KG1 (cell line): ENCODE measurements at regions not wholly inside any gene's neighbourhood (a gene's known extent, or its start where the extent isn't known, plus 50 kb on each side); places are given as distances from the start of the nearest gene placed in this dataset.

ENCODE experiments used
- DNase-seq: peaks from one replicate; lab custom pipeline; 2025; lab: John Stamatoyannopoulos, UW

DNA sequence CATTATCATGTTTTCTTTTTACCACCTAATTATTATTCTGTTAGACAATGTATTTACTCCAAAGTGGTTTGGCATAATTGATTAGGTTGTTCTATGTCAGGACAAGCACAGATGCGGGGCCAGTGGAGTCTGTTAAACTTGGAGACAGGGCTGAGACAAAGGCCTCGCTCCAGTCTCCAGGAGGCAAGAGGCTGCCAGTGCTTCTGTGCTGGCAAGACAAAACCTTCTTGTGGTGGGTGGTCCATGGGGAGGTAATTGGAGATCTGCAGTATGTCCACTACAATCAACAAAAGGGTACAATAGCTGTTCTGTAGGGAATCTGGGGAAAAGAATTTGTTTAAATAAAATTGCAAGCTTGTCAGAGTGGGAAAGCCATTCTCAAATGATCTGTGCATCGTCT, 677.2 kb upstream of the SLC35B3 start:
- no peak for DNase-seq

DNA sequence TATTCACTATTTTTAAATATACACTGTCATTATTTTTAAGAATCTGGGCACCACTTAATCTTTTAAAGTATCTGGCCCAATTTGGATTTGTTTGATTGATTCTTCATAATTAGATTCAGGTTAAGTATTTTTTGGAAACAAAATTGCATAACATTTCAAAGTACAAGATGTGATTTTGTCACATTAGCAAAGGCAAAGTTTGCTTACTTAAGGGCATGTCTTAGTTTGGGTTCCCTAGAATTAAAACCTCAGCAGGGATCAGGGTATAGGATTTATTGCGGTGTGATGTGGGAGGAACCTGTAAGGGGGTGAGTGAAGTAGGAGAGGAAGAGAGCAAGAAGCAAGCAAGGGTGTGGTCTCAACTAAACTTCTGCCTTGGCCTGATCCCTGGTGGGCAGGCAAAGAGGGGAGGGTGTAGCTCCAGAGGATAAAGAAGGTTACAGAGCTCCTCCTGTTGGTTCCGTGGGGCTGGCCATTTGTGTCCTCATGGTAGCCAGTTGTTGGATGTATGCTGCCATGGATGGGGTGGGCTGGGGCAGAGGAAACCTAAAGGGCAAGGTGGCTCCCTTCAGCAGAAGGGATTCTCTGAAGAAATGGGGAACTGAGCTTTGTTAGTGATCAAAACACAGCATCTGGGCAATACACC, 668.7 kb upstream of the SLC35B3 start:
- DNase-seq: no peak

DNA sequence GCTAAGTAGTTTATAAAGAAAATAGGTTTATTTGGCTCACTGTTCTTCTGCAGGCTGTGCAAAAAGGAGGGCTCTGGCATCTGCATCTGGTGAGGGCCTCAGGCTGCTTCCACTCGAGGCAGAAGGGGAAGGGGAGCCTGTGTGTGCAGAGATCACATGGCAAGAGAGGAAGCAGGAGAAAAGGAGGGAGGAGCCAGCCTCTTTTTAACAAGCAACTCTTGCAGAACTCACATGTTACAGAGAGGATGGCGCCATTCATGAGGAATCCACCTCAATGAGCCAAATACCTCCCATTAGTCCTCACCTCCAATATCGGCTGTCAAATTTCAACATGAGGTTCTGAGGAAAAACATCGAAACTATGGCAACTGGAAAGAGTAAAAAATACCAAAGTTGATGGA, 666.6 kb upstream of the SLC35B3 start:
- no peak for DNase-seq

DNA sequence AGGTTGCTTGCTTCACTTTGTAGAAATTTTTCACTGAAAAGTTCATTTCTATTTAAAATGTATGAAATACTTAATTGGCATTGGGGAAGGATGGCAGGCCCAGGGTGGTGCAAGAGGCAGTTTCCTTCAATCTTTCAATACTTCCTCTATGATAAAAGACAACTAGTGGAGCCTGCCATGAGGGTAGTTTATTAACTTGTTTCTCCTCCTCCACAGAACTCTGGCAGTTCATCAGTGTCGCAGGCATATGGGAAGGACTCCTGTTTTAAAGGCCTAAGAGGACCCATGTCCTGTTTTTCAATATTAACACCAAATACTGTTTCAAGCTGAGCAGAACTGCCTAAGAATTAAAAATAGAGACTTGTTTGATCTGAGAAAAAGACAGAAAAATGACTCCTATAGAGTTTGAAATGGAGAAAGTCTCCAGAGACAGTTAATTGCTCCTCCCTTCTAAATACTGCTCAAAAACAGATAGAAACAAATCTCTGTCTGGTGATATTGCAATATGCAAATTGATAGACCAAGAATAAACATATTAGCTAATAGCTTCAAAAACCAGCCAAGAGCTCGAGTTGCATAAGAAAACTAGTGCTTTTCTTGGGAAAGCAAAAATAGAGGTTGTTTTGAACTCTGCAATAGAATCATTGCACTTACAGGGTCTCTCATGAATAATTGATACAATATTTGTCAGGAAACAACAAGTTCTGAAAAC, 665.7 kb upstream of the SLC35B3 start:
- no peak for DNase-seq

DNA sequence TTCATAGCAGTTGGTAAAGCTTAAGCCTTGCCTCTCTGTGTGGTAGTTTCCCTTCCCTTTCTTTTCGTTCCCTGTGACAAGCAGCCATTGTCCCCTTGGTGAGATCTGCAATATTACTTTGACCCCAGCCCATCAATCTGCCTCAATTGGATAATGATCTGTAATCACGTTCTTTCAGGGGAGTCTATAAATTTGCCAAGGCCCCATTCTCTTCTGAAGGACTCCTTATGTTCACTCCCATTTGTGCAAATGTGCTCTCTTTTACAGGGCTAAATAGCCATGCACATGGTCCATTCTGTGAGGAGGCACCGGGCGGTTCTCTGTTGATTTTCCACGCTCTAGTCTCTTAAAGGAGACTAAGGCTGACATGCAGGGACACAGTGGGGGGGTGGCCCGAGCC, 660.4 kb upstream of the SLC35B3 start:
- DNase-seq: no peak

DNA sequence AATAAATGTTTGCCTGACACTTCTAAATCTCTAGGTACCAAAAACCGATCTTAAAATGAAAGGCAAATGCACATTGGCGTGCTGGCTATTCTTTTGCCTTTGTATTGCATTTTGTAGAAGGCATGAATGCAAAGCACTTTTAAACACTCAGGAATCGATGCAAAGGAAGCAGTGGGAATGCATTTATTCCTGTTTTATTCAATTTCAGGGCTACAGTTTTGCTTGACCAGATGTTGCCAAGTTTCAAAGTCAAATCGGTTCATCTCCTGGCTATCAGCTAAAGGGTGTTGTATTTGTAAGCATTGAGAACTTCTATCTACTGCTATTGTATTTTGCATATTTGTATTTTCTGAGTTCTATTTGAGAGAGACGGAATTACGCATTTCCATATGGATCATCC, 659.8 kb upstream of the SLC35B3 start:
- no peak for DNase-seq

DNA sequence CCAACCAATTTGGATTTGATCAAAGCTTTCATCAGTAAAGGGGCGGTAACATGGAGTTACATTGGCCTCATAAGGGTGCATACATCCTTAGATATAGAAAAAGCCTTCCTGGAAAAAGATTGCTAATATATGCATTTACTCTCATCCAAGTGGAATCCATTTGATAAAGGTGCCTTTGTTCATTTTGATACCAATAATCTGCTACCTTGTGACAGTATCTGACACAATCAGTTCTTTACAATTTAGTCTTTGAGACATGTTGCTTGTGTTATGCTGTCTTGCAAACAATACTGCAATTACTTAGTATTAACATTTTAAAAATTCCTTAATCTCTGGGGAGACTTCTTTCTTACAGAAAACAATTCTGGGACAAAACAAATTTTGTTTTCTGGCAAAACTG, 654.4 kb upstream of the SLC35B3 start:
- no peak for DNase-seq

DNA sequence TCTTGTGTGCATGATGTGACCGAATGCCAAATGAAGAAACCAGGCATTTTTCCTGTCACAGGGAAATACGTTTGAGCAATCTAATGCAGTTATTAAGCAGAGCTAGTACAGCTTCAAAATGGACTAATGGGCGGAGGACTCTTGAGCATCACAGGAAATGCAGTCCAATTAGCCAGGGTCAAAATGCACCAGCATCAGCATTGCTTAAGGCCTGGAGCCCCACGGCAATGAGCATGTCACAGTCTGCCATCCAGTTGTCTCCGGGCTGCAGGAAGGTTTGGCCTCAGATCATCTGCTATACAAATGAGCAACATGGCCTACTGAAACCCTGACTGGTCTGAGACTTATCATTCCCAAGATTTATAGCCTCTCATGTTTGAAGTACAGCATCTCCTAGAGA, 652.1 kb upstream of the SLC35B3 start:
- DNase-seq: no peak

DNA sequence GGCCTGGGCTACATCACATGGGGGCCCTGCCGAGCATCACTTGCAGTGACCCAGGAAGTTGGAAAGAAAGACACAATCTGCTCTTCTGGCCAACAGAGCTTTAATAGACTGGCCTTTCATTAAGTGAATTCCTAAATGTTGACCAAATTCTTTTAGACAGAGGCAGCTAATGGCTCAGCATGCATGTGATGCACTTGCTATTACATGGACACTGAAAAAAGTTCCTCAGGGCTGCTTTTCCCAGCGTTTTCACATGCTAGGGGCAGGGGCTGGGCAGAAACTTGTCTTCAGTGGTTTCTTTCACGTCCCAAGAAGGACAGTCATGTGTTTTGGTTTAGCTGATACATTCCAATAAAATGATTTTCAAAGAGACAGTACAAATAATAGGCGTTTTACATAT, 651.0 kb upstream of the SLC35B3 start:
- no peak for DNase-seq

DNA sequence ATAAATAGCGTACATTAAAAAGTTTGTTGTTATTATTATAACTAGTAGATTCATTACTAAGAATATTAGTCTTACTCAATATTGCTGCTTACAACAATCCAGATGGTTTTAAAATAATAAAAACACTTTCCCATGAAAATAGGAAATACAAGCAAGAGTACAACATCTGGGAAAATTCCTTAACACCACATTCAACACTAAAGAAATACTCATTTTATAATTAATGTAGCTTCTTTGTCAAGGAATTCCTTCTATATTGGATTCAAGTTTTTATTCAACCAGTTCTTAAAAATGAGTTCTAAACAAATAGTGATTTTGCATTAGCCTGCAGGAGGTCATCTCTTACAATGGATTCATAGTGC, 650.3 kb upstream of the SLC35B3 start:
- no peak for DNase-seq

DNA sequence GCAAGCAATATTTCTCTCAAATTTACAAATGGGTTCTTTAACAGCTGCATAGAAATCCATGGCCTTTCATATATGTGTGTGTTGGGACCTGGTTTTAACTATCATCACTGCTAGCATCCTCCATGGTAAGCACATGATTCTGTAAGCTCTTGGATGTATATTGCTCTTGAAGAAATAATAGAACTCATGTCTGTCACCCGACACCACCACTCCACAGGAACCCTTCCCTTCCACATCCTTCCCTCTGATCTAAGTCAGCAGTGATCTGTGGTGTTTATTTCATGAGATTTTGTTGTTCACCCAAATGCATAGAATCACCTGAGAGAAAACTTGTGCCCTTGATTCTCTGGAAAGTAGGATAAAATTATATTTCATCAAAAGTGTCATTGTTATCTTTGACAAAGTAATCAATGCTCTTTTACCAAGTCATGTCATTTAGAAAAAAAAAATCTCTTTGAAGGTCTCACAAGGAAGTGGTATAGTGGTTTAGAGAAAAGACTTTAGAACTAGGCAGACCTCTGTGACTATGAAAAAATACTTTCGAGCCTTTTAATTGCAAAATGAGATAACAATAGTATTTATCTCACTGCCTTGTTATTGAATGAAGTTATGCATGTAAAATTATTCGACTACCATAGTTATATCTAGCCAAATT, 649.8 kb upstream of the SLC35B3 start:
- DNase-seq: no peak

DNA sequence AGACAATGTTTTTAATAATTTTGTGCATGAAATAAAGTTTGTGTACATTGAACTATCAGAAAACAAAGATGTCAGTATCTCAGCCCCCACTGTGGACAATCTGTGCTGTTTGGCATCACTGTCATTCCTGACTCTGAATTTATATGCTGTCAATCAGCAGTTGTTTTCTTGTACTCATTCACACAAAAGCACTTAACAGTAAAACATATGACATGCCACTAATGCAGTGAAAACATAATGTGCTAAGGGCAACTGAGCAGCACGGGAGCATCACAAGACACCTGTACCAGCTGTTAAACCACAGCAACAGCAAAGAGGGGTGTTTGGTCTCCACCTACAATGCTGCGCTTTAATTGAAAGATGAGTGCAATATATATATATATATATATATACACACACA, 647.8 kb upstream of the SLC35B3 start:
- DNase-seq: no peak

DNA sequence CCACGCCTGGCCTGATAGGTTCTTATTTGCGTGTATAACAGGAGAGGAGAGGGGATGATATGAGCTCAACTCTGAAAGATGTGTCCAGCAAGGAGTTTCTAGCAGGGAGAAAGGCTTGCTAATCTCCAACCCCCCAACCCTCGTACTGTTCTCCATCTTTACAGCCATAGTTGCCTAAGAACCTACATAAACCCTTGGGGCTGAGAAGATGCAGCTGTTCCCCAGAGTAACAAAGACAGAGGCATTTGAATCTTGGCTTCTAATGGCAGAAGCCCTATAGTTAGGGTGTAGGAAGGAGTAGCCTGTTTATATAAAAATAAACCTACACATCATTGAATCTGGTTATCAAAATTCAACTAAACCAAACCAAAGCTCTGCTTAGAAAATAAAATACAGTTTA, 631.4 kb upstream of the SLC35B3 start:
- no peak for DNase-seq

DNA sequence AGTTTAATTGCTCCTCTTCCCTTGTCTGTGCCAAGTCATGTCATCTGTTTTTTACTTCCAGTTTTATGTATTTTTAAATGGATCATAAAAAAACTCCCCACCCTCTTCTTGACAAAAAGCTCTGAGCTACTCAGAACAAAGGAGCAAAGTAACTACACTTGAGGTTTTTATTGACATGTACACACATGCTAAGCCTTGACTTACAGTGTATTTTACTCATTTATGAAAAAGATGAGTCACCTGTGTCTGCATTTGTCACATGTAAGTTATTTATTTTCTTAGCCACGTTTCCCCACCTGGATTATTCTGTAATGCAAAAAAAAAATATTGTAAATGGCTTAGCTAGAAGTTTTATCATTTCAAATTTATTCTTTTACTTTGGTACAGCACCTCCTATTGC, 628.8 kb upstream of the SLC35B3 start:
- no peak for DNase-seq

DNA sequence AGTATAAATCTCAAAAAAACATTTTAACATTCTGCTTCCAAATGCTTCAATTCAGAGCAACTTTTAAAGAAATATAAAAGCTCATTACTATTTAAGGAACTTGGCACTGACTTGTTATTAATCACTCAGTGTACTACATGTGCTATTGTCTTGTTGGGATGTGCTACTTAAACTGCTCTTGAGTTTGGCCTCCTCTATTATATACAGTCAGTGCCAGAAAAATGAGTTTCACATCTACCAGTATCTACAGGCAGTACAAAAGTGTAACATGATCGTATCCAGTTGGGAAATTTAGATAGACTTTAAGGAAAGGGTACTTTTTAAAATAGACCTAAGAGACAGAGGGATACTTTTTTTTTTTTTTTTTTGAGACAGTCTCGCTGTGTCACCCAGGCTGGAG, 627.3 kb upstream of the SLC35B3 start:
- DNase-seq: no peak

DNA sequence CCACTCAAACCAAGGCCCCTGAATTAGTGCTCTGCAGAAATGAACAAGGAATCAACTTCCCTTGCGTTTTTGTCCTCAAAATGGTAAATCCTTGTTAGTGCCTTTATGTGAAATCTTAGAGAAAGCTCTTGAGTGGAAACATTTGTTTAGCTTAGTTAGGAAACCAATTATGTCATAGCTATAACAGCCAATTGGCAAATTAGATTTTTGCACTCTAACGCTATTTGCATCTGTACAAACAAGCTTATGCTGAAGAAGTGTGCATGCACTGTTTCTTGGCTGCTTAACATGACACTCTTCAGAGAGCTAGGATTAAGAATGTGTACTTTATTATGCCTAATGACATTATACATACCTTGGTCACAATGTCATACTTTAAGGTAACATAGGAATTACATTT, 622.6 kb upstream of the SLC35B3 start:
- DNase-seq: no peak

DNA sequence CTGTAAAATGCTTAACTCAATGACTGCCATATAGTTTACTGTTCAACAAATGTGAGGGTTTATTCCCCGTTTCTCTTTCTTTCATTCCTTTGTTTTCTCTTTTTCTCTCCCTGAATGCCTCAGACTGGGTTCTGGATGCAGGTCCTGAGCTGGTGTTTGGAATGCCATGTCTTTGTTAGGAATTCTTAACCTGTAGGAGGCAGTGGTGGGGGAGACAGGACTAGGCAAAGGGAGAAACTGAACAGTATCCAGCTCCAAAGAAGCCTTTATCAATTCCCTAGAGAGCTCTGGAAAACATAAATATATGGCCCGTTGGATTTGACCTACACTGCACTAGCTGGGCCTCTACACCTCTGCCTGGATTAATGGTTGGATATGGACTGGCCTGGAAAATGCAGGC, 621.2 kb upstream of the SLC35B3 start:
- no peak for DNase-seq

DNA sequence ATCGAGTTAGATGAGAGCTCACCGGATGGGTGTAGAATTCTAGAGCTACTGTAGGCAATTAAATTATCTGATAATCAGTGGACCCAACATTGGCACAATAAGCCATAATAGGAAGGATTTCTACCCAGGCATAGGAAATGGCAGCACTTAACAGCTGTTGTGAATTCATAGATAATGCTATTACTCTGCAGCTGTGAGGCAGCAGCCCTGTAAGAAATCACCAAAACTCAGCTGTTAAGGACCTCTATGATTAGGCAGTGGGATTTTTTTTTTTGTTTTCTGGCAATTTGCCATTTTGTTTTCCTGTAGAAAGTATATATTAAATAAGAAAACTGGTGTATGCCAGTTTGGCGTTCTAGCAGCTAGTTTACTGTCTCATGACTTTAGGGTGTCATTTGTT, 609.1 kb upstream of the SLC35B3 start:
- DNase-seq: no peak

DNA sequence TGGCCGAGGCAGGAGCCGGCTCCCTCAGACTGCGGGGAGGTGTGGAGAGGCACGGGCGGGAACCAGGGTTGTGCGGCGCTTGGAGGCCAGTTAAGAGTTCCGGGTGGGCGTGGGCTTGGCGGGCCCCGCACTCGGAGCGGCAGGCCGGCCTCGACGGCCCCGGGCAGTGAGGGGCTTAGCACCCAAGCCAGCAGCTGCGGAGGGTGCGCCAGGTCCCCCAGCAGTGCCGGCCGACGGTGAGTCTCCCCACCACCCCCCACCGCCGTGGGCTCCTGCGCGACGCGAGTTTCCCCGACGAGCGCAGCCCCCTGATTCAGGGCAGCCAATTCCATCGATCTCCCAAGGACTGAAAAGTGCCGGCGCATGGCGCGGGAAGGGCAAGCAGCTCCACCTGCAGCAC, 605.4 kb upstream of the SLC35B3 start:
- no peak for DNase-seq

DNA sequence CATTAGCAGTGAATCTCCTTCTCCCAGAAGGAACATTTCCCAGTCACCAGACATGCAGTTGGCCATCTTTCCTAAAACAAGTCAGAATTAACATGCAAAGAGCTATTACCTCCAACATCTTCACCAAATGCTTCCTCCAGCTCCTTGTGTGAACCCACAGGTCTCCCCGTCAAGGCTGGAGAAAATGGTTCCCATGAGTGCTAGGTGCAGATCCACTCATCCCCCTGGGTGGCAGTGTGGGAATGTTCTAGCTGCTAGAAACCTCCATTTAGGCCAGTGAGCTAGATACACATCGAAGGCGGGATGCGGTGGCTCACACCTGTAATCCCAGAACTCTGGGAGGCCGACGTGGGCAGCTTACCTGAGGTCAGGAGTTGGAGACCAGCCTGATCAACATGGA, 603.9 kb upstream of the SLC35B3 start:
- no peak for DNase-seq

DNA sequence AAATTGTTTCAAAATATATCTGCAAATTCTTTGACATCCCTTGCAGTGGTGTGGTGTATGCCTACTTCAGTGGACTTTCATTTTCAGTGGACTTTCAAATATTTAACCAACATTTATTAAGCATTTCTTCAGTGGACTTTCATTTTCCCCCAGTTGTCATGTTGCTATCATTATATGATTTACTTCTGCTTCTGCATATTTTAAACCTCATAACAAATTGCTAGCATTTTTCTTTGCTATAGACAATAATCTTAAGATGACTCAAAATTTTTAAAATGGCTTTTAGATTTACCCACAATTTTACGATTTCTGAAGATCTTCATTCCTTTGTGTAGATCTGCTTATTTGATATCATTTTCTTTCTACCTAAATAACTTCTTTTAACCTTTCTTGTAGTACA, 592.7 kb upstream of the SLC35B3 start:
- no peak for DNase-seq

DNA sequence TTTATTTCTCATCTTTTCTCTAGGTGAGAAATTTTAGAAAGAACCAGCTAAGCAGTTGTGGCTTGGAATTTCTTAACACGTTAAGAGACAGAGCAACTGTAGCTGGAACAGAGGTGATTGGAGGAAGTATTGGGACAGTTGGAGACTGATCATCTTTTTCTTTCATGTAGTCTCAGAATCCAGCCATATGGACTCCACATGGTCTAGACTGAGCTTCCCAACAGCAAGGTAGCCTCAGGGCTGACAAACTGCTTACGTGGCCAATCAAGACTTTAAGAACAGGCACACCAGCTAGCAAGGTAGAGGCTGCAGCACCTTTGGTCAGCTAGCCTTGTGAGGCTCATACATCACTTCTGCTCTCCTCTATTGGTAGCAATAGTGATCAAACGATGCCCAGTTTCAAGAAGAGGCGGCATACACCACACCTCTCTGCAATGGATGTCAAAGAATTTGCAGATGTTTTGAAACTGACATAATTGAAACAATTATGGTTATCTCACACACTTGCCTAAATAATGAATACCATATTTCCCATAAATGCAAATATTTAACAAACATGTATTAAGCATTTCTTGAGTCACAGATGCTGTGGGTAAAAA, 590.5 kb upstream of the SLC35B3 start:
- DNase-seq: no peak

DNA sequence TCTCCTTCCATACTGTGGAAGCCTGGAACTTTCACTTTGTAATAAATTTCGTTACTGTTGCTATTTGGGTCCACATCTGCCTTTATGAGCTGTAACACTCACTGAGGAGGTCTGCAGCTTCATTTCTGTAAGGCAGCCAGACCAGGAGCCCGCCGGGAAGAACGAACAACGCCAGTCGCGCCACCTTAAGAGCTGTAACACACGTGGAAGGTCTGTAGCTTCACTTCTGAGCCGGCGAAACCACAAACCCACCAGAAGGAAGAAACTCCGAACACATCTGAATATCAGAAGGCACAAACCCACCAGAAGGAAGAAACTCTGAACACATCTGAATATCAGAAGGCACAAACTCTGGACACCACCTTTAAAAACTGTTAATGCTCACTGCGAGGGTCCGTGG, 589.9 kb upstream of the SLC35B3 start:
- no peak for DNase-seq
